Smooth muscle cell (in vitro differentiated cells): ENCODE measurements at regions not wholly inside any gene's neighbourhood (a gene's known extent, or its start where the extent isn't known, plus 50 kb on each side); places are given as distances from the start of the nearest gene placed in this dataset.

ENCODE experiments used
- DNase-seq: peaks from one replicate; lab custom pipeline; 2025; ENCODE audit not compliant: unreplicated experiment; lab: John Stamatoyannopoulos, UW
- H2AFZ ChIP-seq: fragments of 200-600 bp; sonication (generic); 2 replicates; pipeline ENCODE4 v1.6.0; 2016; ENCODE audit warnings: antibody characterized with exemption, low read depth, mild to moderate bottlenecking
- H3F3A ChIP-seq: fragments of 200-600 bp; sonication (generic); 2 replicates; pipeline ENCODE4 v1.6.0; 2017; ENCODE audit warnings: antibody characterized with exemption, low read depth
- H3K27ac ChIP-seq: fragments of 200-600 bp; sonication (generic); 2 replicates; pipeline ENCODE4 v1.5.1; 2016; ENCODE audit warnings: low read depth, mild to moderate bottlenecking
- H3K27me3 ChIP-seq: fragments of 200-600 bp; sonication (generic); 2 replicates; pipeline ENCODE4 v1.6.1; 2016; ENCODE audit warnings: low read depth, mild to moderate bottlenecking
- H3K36me3 ChIP-seq: fragments of 200-600 bp; sonication (generic); 2 replicates; pipeline ENCODE4 v1.5.1; 2016; ENCODE audit warnings: low read depth
- H3K4me1 ChIP-seq: fragments of 200-600 bp; sonication (generic); 2 replicates; pipeline ENCODE4 v1.5.1; 2016; ENCODE audit warnings: low read depth
- H3K4me2 ChIP-seq: fragments of 200-600 bp; sonication (generic); 2 replicates; pipeline ENCODE4 v1.6.0; 2016; ENCODE audit warnings: mild to moderate bottlenecking
- H3K4me3 ChIP-seq: fragments of 200-600 bp; sonication (generic); 2 replicates; pipeline ENCODE4 v1.5.1; 2016; ENCODE audit warnings: mild to moderate bottlenecking
- H3K79me2 ChIP-seq: fragments of 200-600 bp; sonication (generic); 2 replicates; pipeline ENCODE4 v1.6.0; 2016; ENCODE audit warnings: low read depth, mild to moderate bottlenecking
- H3K9ac ChIP-seq: fragments of 200-600 bp; sonication (generic); 2 replicates; pipeline ENCODE4 v1.6.0; 2016; ENCODE audit warnings: low read depth
- H3K9me3 ChIP-seq: fragments of 200-600 bp; sonication (generic); replicated peaks from 2 replicates; pipeline ENCODE4 v1.5.1; 2016; ENCODE audit warnings: low read depth
- H4K20me1 ChIP-seq: fragments of 200-600 bp; sonication (generic); 2 replicates; pipeline ENCODE4 v1.6.0; 2016; ENCODE audit warnings: low read depth
- CTCF ChIP-seq: fragments of 200-600 bp; sonication (generic); IDR thresholded peaks from 2 replicates; pipeline ENCODE4 v1.5.1; 2017; ENCODE audit warnings: borderline replicate concordance, mild to moderate bottlenecking, antibody characterized with exemption; ENCODE audit not compliant: insufficient read depth, poor library complexity, severe bottlenecking
- WGBS: methylation state at CpG from one replicate; pipeline ENCODE4 v1.1.7; 2016; ENCODE audit warnings: low lambda C conversion rate; 5-methylcytosine and 5-hydroxymethylcytosine counted together

GRCh38 chr2:8547284-8548064 lies 134.4 kb upstream of the ID2 start:
- no peak overlapping the region for H3K27ac ChIP-seq
- H3K4me1 ChIP-seq: peaks cover 4% of the 10 kb centered on the region
- TF ChIP-seq CTCF: no peak
- no peak for DNase-seq
- H3K9ac ChIP-seq: no peak overlapping the region
- no peaks in the 10 kb centered on the region for H3K79me2 ChIP-seq
- no peak overlapping the region for H3K4me3 ChIP-seq
- H3K4me2 ChIP-seq: no peak overlapping the region
- H3K9me3 ChIP-seq: no peaks in the 10 kb centered on the region
- H3K36me3 ChIP-seq: no peaks in the 10 kb centered on the region
- no peaks in the 10 kb centered on the region for H3K27me3 ChIP-seq
- no peak overlapping the region for H2AFZ ChIP-seq
- H4K20me1 ChIP-seq: no peaks in the 10 kb centered on the region
- WGBS: 95% methylated on average over 20 of the region's 20 CpGs
- H3F3A ChIP-seq: peaks cover 17% of the 10 kb centered on the region

- no peak for TF ChIP-seq CTCF
- Histone ChIP-seq H3K4me3 (no peak overlapping the region), H3K4me2 (no peak overlapping the region), H3K4me1 (peaks cover 4% of the 10 kb centered on the region), H3K36me3 (no peaks in the 10 kb centered on the region), H3K9ac (no peak overlapping the region), H3K9me3 (no peaks in the 10 kb centered on the region), H3K27ac (no peak overlapping the region), H2AFZ (no peak overlapping the region), H4K20me1 (no peaks in the 10 kb centered on the region), H3F3A (peaks cover 14% of the 10 kb centered on the region), H3K79me2 (no peaks in the 10 kb centered on the region), H3K27me3 (no peaks in the 10 kb centered on the region)
- DNase-seq: no peak
- WGBS: 67% methylated on average over 9 of the region's 9 CpGs
These were observed 133.7 kb upstream of the ID2 start for GRCh38 chr2:8548065-8548618.

- TF ChIP-seq CTCF: no peak
- H3K27me3 ChIP-seq: no peaks in the 10 kb centered on the region
- H3K9ac ChIP-seq: no peak overlapping the region
- H4K20me1 ChIP-seq: no peaks in the 10 kb centered on the region
- H3F3A ChIP-seq: peaks cover 11% of the 10 kb centered on the region
- no peak overlapping the region for H2AFZ ChIP-seq
- no peaks in the 10 kb centered on the region for H3K79me2 ChIP-seq
- no peaks in the 10 kb centered on the region for H3K9me3 ChIP-seq
- DNase-seq: no peak
- peaks cover 3% of the 10 kb centered on the region for H3K4me1 ChIP-seq
- no peaks in the 10 kb centered on the region for H3K36me3 ChIP-seq
- H3K27ac ChIP-seq: no peak overlapping the region
- WGBS: 95% methylated on average over 6 of the region's 6 CpGs
- H3K4me2 ChIP-seq: no peak overlapping the region
- H3K4me3 ChIP-seq: no peak overlapping the region
These were observed 133.2 kb upstream of the ID2 start for GRCh38 chr2:8548619-8549150.
